Urothelium cell line (cell line): ENCODE measurements at regions not wholly inside any gene's neighbourhood (a gene's known extent, or its start where the extent isn't known, plus 50 kb on each side); places are given as distances from the start of the nearest gene placed in this dataset.
A peak's percentile ranks its signal among the peaks of the same experiment; 100 is the strongest.

ENCODE experiments used
- DNase-seq: peaks from one replicate; pipeline ENCODE4 v3.0.0; 2011; ENCODE audit warnings: low spot score, mixed read lengths
- FAIRE-seq: peaks from 2 replicates; lab custom pipeline; 2011; peaks lifted over from hg19 to GRCh38; lab: Jason Lieb, UNC

DNA sequence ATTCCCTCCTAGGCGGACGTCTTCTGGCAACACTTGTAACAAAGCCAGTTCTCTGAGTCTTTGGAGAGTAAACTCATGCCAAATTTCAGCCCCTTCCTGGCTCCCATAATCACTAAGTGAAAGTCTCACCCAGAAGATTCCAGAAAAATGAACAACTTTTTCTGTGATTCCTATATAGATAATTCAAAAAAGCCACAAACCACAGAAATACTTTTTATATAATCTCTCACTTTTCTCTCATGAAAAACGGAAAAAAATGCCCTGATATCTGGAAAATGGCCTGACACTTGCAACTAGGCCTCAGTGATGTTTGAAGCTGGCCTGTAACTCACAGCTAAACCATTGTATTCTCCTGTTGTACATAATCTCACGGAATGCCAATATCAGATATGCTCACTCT lies 296.2 kb downstream of the HTR7 start:
- DNase-seq (no peak), FAIRE-seq (no peak)

DNA sequence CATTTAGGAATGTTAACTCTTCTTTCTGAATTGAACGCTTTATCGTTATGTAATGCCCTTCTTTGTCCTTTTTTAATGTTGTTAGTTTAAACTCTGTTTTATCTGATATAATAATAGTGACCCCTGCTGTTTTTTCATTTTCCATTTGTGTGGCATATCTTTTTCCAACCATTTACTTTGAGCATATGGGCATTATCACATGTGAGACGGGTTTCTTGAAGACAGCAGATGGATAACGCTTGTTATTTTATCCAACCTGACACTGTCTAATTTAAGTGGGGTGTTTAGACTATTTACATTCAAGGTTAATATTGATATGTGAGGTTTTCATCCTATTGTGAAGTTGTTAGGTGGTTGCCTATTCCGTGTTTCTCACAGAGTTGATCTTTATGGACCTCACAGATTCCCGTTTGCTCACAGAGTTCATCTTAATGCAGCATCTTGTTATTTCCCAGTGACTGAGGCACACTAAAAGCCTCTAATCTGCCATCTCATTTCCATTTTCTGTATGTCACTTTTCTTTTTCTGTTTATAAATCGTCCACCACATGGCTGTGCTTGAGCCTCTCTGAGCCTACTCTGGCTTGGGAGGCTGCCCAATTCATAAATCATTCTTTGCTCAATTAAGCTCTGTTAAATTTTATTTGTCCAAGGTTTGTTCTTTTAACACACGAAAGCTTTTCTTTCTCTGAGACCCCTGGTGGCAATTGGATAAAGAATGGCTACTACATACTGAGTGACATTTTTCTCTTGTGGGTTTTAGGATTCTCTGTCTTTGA lies 286.2 kb downstream of the HTR7 start:
- no peak for DNase-seq
- FAIRE-seq = no peak

DNA sequence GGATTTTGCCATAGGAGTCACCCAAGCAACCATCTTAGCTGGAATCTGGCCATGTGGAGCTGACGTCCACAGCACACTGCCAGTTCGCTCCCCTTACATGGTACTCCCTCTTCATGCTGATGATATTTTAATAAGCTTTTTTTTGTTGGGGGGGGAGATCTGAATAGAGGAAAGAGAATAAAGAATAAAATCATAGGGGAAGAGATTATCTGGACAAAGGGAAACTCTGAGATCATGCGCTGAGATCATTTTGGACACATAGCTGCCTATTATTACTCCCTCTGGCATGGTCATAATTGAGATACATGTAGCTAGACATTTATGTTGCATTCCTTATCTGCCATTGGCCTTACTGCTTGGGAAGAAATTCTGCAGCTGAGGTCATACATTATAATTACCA lies 282.7 kb downstream of the HTR7 start:
- DNase-seq = no peak
- no peak for FAIRE-seq

DNA sequence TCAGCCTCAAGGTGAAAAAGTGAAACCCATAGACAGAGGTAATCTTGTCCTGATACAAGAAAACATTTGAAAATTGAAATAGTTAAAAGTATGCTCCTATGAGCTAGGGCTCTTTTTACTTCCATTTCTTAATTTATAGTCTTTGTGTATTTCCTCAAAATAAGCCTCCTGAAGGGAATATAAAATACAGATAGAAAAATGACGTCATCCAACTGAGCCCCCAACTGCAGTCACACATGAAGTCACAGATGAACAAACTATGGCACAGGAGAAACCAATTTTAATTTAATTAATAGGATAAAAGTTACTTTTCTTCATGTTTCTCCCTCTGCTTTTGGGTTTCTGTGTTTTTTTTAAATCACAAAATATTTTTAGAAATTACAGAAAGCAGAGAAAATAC lies 280.3 kb downstream of the HTR7 start:
- no peak for DNase-seq
- no peak for FAIRE-seq

DNA sequence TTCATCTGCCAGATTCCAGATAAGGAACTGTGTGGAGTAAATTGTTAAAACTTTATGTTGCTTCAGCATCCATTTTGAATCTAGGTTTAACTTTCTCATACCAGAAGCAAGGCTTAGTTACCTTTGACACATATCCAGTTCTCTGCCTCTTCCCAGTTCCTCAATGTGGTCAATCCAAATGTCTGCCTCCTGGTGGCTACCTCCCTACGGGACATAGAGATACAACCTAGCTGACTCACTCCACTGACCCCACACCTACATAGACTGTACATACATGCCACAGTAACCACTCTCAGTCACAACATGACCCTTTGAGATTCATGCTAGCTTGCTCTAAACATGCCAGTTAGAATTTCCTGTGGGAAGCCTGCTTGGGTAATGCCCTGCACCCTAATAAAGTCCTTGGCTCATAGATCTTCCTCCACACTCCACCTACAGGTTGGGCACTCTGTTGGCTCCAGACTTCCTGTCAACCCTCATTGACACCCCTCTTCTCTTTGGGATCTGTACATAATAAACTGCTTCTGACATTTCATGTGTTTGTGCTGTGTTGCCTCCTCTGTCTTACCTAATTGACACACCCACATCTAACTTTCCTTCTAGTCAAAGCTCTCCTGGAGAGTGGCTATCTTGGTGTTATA lies 278.1 kb downstream of the HTR7 start:
- DNase-seq (no peak), FAIRE-seq (peak; percentile 84)

DNA sequence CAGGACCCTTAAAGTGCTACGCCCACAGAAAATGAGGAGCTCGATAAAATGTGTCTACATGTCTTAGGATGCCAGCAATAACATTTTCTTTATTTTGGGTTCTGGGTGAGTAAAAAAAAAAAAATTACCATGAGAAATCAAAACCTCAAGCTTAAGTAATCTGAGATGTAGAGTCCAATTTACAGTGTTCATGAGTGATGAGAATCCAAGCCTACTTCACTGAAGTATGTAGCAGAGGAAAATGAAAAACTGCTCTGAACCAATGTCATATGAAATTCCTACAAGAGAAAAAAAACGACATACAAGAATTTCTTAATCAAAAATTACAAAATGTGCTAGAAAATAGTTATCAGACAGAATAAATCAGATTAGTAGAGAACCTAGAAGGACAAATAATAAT lies 274.4 kb downstream of the HTR7 start:
- FAIRE-seq (no peak), DNase-seq (no peak)

DNA sequence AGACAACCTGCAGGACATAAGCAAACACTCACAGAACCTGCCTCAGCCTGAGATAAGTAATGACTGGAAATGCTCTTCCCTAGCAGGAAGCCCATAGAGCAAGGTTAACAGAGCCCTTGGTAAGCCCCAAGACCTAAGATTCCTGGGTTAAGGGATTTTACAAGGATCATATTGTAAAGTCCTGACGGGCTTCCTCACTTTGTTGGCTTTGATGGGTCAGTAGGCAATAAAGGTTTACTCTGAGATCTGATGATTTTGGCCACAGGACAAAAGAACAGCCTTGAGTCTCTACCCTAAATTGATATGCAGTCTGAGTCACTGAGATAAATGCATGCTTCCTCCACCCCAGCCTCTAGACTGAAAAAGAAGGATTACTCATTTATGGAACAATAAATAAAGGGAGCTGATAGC lies 270.8 kb downstream of the HTR7 start:
- FAIRE-seq (no peak), DNase-seq (no peak)

DNA sequence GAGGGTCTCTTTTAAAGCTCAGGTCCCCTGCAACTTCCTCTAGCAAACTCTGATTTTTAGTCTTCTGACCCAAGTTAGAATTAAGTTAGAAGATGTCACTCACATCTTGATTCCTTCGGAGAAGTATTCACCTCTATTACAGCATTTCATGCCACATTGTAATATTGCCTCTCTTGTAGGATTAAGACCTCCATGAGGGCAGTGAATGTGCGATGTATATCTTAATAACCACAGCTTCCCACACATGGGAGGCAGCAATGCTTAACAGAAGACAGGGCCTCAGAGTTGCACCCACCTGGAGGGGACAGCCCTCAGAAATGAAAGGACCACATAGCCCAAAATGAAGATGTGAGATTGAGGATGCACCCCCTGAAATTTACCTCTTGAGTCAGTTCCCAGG lies 270.3 kb downstream of the HTR7 start:
- DNase-seq = no peak
- no peak for FAIRE-seq

DNA sequence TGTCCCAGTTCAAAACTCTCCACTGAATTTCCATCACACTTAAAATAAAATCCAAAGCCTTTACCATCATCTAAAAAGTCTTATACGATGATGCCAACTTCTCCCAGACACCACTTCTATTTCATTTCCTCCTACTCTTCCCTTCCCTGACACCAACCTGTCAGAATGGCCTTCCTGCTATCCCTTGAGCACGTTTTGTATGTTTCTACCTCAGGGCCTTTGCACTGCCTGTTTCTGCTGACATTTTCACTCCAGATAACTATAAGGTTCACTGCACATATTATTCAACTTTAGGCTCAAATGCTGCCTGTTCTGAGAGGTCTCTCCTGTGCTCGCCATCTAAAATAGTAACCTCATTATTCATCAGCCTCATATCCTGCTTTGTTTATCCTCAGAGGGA lies 269.6 kb downstream of the HTR7 start:
- no peak for FAIRE-seq
- no peak for DNase-seq

DNA sequence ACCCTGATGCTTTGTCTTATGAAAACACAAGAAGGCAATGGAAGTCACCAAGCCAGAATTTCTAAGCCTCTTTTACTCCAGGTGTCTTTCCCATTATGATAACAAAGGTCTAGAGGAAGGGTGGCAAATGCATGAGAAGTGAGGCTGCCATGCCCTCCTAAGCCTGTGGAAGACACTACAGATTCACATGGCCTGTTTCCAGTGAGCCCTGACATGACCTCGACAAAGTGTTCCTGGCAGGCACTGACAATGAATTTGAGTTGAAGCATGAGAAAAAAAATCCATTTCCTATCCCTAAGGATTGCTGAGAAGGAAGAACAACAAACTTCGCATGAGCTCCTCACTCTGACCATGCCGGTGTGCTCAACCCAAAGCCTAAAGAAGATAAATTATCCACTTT lies 268.0 kb downstream of the HTR7 start:
- no peak for FAIRE-seq
- no peak for DNase-seq

DNA sequence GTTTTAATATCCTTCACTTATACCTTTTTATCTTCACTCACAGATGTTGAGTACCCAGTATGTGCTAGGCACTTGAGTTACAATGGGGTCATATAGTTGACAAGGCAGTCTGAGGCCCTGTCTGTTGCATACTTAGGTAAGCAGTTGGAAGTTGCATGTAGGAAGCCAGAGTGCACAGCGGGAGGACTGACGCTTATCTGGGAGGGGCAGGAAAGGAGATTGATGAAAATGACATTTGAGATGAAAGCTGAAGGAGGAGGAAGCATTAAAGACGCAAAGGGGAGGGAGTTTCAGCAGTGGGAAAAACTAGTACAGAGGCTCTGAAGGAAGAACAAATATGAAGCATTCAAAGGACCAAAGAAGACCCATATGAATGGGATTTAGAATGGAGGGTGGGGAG lies 266.2 kb downstream of the HTR7 start:
- DNase-seq = no peak

DNA sequence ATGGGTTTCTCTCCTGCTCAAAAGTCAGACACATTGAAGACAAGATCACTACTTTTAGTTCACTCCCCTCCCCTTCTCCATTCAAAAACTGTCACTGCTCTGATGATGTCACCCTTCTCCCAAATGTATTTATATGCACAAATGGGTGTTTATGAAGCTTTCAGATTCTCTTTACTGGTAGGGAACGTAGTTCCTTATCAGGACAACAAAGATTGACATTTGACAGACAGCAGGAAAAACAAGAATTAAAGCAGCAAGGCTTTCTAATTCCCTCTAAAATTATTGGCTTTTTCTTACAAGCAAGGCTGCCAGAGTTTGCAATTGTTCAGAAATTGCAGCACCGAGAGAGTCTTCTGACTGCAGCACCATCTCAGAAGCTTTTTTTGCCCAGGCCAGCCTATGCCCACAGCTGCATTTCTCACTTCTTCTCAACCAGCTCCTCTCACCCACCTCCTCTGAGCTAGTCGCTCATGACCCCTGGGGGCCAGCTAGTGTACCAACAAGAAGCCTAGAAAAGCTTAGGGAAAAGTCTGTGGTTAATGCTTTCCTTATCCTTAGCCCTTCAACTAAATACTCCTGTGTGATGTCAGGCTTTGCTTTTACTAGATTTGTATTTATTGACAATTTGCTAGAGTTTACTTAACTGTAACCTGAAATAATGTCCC lies 265.1 kb downstream of the HTR7 start:
- no peak for FAIRE-seq
- peak; percentile 68 for DNase-seq

More for the DNA sequence above, 266.2 kb downstream of the HTR7 start:
- FAIRE-seq = no peak

DNA sequence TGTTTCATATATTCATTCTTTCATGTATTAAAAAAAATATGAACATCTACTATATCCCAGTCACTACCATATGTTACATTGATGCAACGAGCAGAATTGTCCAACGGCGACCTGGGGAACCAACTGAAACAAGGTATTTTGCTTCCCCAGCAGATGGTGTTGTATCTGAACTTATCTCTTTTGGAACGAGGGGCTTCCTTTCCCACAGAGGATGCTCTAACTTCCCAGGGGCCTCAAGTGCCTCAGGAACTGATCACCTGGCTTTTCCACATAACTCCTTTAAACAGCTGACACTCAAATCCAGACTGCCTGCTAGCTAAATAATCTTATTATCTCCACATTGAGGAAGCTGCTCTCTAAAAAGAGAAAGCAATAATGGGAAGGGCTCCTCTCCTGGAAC lies 259.3 kb downstream of the HTR7 start:
- DNase-seq (no peak), FAIRE-seq (no peak)

DNA sequence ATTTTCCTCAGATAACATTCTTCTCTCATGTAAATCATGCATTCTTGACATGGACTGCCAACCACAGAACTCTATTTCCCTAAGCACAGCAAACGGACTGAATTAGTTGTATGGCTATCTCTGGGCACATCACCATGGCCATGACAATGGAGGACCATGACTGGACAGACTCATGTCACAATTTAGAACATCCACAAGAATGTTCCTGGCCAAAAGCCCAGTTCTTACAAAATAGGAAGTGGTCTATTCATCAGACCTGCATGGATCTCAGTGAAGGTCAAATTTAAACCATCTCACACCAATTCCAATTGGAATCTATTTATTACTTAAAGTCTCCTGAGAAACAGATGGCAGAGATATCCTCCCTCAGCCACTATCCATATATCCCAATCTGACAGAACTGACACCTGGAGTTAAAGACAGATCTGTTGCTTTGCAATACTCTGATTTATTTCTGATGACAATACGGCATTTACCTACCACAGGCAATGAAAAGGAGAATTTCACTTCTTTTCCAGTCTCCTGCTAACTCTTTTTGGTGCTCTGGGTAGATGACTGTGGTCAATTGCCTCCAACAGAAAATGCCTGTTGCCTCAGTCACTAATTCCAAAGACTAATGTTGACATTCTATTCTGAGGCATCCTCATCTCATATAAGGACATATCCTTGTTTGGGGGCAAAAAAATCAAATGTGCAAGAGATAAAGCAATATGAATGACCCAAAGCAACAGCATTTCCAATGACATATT lies 254.8 kb downstream of the HTR7 start:
- FAIRE-seq (peak; percentile 63), DNase-seq (no peak)

DNA sequence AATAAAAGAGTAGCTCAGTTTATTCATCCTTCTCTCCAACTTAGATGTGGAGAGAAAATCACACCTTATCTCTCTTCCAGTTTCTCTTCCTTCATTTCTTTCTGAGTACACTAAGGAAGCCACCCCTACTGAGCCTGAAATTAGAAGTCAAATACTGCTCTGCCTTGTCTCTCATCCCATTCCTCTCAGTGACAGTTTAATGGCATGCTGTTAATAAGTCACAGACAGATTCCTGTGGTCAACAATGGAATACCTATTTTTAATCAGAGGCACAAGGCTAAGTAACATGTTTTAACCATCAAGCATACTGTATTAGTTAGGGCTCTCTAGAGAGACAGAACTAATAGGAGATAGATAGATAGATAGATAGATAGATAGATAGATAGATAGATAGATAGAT lies 253.2 kb downstream of the HTR7 start:
- no peak for DNase-seq
- FAIRE-seq = no peak

DNA sequence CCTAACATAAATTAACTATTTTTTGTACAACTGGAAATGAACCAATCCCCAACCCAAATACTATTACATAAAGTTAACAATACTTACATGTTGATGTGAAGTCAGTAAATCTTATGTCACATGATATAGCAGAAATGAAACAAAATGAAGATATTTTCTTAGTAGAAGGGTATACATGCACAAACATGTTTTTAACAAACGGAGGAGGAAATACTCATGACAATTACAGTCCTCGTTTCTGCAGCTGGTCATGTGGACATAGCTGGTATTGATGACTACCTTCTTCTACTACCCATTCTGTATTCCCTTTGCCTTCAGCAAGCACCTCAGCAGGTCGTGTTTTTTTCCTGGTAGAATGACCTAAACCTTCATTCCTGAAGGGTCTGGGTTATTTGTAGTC lies 252.3 kb downstream of the HTR7 start:
- DNase-seq = no peak
- FAIRE-seq = no peak

DNA sequence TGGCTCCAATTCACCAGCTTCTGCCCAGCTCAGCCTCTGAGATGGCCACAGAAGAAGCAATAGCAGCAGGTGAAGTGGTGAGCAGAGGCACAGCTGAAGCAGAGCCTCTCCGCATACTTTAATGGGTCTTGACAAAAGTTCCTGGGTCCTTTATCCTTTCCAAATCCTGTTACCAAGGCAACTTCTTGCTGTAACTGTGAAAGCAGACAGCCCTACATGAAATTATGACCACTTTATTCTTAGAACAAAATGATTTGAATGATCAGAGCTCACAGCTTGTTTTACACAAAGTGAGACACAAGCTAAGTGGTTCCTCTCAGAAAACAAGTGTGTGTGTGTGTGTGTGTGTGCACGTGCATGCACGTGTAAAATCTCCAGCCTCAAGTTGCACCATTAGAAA lies 245.6 kb downstream of the HTR7 start:
- no peak for DNase-seq
- FAIRE-seq = no peak

DNA sequence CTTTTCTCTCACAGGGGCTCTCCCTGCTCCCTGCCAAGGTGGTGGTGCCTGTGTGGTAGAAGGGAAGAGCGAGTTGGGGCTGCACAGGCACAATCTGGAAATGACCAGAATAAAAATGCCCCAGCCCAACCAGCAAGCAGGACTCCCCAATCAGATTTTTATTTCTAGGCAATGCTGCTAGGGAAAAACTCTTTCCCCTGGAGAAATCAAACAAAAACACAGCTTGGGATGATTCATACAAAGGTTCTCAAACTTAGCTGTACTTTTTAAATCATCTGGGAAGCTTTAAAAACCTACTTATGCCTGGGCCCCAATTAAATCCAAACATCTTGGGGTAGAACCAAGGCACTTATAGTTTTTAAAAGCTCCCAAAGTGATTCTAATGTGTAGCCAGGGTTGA lies 243.2 kb downstream of the HTR7 start:
- DNase-seq (no peak), FAIRE-seq (no peak)

DNA sequence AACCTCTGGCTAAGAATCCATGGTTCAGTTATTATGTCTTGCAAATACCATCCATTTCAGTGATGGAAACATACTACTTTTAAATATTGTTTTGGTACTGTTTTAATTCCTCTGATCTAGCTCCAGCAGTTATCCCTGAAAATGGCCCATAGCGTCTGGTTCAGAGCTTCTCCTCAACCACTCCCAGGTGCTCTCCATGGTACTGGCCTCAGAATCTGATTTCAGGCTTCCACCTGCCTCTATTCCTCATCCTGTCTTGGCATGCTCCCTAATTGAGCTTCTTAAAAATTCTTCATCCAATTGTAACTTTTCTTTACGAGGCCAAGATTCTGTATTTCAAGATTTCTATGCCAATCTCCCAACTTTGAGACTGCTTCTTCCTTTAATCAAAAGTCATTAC lies 236.3 kb downstream of the HTR7 start:
- FAIRE-seq (no peak), DNase-seq (peak; percentile 18)

DNA sequence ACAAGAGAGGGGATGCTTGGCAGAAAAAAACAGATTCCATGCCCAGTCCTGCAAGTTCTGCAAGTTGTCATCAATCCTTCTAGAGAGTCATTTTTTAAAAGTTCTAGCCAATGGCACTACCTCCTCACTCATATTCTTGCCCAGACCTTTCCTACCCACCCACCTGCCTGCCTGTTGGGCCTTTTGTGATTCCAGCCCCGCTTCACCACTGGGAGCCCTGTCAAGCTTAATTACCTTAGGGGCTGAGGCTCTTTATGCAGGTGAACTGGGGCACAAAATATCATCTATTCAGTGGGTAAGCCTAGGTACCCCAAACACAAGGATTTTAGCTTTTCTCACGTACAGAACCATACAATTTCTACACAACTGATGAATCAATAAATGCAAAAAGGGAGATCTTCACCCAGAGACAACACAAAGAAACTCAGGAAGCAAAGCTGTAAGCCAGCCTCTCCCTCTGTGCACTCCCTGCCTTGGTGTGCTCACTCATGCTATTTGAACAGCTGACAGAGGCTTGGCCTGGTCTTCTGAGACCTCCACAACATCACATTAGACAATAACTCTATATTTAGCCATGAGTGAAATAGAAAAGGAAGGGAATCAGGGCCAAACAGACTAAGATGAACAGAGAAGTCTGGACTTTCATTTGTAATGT lies 222.6 kb downstream of the HTR7 start:
- DNase-seq (no peak), FAIRE-seq (no peak)

DNA sequence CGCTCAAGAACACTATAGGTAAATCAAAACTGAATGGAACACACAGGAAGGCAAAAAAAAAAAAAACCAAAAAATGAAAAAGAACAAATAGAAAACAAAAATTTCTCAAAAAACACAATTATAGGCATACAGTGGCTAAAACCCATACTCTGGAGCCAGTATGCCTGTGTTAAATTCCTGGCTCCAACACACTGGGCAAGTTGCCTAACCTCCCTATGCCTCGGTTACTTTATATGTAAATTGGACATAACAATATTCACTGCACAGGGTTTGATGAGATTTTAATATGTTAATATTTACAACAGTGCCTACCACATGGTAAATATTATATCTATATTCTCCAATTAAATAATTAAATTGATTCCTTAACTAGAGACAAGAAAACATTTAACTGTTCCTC lies 217.1 kb downstream of the HTR7 start:
- FAIRE-seq (no peak), DNase-seq (no peak)
